Activated naive CD8-positive, alpha-beta T cell (primary cell): ENCODE measurements at regions not wholly inside any gene's neighbourhood (a gene's known extent, or its start where the extent isn't known, plus 50 kb on each side); places are given as distances from the start of the nearest gene placed in this dataset.
A peak's percentile ranks its signal among the peaks of the same experiment; 100 is the strongest.

Experiments
- H3K27ac Mint-ChIP-seq: one replicate; pipeline ENCODE4 v1.8.0; 2021; ENCODE audit warnings: mixed read lengths
- H3K27me3 Mint-ChIP-seq: one replicate; pipeline ENCODE4 v1.8.0; 2021; ENCODE audit warnings: mixed read lengths
- H3K36me3 Mint-ChIP-seq: one replicate; pipeline ENCODE4 v1.8.0; 2021; ENCODE audit warnings: mixed read lengths
- H3K4me1 Mint-ChIP-seq: one replicate; pipeline ENCODE4 v1.8.0; 2021; ENCODE audit warnings: low read depth, mixed read lengths
- H3K4me3 Mint-ChIP-seq: one replicate; pipeline ENCODE4 v1.8.0; 2021; ENCODE audit warnings: mild to moderate bottlenecking, mixed read lengths
- H3K9me3 Mint-ChIP-seq: one replicate; pipeline ENCODE4 v1.8.0; 2021; ENCODE audit warnings: low read depth, mixed read lengths

DNA sequence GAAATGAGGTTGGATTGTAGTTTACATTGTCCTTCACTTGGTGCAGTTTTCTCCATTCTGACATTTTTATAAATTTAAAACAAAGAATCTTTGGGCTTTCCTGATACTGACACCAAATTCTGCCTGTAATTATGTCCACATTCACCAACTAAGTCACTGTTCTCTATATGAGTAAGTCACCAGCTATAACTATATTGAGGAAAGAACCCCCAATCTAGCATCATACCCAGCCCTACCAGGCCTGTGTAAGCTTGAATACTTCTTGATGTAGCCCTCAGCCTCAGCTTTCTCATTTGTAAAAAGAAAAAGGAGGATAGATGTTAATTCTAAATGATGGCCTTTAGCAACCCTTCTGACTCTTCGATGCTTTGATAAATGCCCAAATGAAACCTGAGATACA is 112.7 kb upstream of the FST start:
- Mint-ChIP-seq H3K4me3 (no peak overlapping the region), H3K9me3 (peaks cover 3% of the 10 kb centered on the region), H3K27me3 (peaks cover 15% of the 10 kb centered on the region), H3K4me1 (peaks cover 3% of the 10 kb centered on the region), H3K27ac (no peak overlapping the region), H3K36me3 (no peaks in the 10 kb centered on the region)

DNA sequence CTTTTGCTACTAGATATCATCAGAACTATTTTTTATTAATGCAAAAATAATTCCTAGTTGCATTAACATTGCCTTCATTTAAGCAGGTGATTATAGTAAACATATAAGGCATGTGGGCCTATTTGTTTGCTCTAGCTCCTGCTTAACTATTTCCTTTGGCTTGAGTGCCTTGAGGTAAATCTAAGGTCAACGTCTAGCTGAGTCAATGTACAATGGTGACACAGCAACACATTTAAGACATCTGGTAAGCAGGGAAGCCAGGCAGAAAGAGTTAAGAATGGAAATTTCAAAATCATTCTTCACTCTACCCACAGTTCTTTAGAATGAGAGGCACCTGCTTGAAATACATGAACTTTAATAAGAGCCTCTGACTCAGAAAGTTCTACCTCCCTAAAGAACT is 111.9 kb upstream of the FST start:
- Mint-ChIP-seq H3K4me1 (peaks cover 3% of the 10 kb centered on the region), H3K9me3 (peaks cover 3% of the 10 kb centered on the region), H3K27me3 (peaks cover 15% of the 10 kb centered on the region), H3K27ac (no peak overlapping the region), H3K36me3 (no peaks in the 10 kb centered on the region), H3K4me3 (no peak overlapping the region)

DNA sequence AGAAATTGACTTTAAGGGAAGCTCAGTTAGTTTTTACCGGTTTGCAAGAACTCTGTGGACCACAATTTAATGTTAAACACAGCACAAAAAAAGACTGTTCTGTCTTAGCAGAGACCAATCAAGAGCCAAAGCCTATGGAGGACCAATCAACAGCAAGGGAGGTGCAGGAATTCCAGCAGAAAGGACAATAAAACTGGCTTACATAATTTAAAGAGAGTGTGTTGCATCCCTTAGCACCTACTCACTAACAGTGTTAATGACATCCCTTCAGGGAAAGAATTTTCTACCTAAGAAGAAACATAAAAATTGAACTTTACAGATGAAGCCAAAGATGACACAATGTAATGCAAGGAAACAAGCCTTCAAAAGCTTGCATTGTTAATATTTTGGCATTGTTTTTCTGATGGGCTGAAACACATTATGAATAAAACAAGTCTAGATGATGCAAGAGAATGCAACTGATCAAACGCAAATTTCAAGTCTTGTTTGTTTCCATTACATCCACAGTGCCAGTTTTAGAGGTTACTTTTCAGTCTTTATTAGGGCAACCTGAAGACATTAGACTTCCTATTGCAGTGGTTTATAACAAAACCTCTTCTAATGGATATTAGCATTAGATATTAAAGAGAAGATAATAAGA is 111.3 kb upstream of the FST start:
- Mint-ChIP-seq H3K9me3 (peaks cover 3% of the 10 kb centered on the region), H3K27me3 (peaks cover 15% of the 10 kb centered on the region), H3K4me1 (peaks cover 3% of the 10 kb centered on the region), H3K27ac (no peak overlapping the region), H3K4me3 (no peak overlapping the region), H3K36me3 (no peaks in the 10 kb centered on the region)

DNA sequence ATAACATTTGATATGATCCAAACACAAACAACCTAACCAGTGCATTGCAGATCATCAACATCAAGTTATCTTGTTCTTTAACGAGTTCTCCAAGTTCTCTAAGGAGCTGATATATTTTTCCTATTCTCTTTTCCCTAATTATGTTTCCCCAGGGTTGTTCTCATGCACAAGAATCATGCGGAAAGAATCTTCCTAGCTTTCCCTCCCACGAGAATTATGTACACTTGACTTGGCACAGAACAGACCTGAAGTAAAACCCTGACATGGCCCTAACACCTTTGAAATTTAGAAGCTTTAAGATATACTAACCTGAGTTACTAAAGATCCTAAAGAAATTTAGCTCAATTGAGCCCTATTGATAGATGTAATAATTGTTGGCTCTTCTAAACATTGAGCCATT is 110.7 kb upstream of the FST start:
- H3K4me1 Mint-ChIP-seq = peaks cover 3% of the 10 kb centered on the region
- no peaks in the 10 kb centered on the region for H3K36me3 Mint-ChIP-seq
- H3K4me3 Mint-ChIP-seq = no peak overlapping the region
- no peak overlapping the region for H3K27ac Mint-ChIP-seq
- peaks cover 3% of the 10 kb centered on the region for H3K9me3 Mint-ChIP-seq
- H3K27me3 Mint-ChIP-seq = peaks cover 15% of the 10 kb centered on the region

DNA sequence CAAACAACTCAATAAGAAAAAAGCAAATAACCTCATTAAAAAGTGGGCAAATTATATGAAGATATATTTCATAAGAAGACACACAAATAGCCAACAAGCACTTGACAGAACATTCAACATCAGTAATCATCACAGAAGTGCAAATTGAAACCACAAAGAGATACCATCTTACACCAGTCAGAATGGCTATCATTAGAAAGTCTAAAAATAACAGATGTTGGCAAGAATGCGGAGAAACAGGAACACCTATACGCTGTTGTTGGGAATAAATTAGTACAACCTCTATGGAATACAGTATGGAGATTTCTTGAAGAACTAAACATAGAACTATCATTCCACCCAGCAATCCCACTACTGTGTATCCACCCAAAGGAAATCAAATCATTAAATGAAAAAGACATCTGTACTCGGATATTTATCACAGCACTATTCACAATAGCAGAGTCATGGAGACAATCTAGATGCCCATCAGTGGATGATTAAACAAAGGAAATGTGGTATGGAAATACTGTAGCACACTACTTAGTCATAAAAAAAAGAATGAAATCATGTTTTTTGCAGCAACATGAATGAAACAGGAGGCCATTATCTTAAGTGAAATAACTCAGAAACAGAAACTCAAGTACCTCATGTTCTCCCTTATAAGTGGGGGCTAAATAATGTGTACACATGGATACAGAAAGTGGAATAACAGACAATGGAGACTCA is 106.8 kb upstream of the FST start:
- H3K36me3 Mint-ChIP-seq = no peaks in the 10 kb centered on the region
- no peaks in the 10 kb centered on the region for H3K9me3 Mint-ChIP-seq
- H3K4me1 Mint-ChIP-seq = peaks cover 5% of the 10 kb centered on the region
- H3K27ac Mint-ChIP-seq = no peak overlapping the region
- peaks cover 11% of the 10 kb centered on the region for H3K27me3 Mint-ChIP-seq
- H3K4me3 Mint-ChIP-seq = no peak overlapping the region

DNA sequence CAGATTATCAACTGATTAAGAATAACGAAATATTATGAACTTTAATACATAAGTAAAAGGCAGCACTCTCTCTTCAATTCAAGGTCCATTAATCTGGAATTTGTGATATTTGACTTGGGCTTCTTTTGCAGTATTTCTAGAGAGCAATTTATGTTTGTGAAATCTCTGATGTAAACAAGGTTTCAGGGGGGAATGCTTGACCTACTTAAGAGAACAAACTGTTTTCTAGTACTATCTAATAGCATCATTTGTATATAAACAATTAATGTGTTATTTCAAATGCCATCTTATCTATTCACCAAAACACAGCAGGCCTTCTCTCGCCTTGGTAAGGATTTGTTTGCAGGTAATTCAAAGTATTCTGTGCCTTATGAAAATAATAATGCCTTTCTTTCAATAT is 103.6 kb upstream of the FST start:
- Mint-ChIP-seq H3K27me3 (no peaks in the 10 kb centered on the region), H3K4me3 (no peak overlapping the region), H3K27ac (no peak overlapping the region), H3K36me3 (no peaks in the 10 kb centered on the region), H3K4me1 (peaks cover 5% of the 10 kb centered on the region), H3K9me3 (no peaks in the 10 kb centered on the region)

DNA sequence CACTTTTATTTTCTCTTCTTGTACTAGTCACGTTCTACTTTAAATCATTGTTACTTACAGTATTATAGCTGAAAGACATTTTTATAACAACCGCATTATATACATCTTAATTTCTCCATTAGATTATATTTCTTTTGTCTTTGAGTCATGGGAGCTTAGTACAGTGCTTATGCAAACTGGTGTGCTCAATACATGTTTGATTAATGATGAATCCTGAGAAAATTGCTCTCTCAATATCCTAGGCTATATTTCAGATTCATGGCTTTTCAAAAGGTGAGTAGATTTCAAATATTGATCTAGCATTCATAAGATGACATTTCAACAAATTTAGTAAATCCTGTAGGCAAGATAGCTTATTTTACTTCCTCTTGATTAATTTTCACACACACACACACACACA is 102.2 kb upstream of the FST start:
- H3K9me3 Mint-ChIP-seq = no peaks in the 10 kb centered on the region
- no peaks in the 10 kb centered on the region for H3K27me3 Mint-ChIP-seq
- H3K4me3 Mint-ChIP-seq = no peak overlapping the region
- H3K27ac Mint-ChIP-seq = peak overlapping the region; percentile 2
- H3K4me1 Mint-ChIP-seq = peaks cover 5% of the 10 kb centered on the region
- H3K36me3 Mint-ChIP-seq = no peaks in the 10 kb centered on the region

DNA sequence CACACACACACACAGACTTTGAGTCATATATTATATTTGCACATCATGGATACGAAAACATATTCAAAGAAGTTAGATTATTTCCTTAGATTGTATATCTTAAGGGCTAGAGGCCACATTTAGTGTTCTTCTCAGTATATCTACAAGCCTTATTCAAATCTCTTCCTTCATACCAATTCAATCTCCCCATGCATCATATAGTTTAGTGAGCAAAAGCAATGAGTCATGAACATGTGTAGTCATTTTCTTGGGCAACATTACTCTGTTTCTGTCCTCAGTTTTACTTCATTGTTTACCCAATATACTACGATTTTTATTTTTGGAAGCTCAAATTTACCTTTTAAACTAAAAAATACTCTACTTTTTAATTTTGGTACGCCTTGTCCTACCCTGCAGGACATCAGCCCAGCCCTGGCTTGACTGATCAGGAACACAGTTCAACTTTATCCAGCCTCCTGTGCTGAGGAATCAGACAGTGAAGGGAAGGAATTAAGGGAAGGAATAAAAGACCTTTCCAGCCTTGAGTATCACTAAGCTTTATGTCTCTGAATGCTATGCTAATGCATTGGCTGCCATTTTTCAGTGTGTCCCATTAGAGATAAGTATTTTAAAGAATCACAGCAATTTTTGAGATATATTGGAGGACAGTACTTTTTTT is 101.7 kb upstream of the FST start:
- no peaks in the 10 kb centered on the region for H3K36me3 Mint-ChIP-seq
- no peak overlapping the region for H3K4me3 Mint-ChIP-seq
- H3K27ac Mint-ChIP-seq = peak overlapping the region; percentile 2
- peaks cover 5% of the 10 kb centered on the region for H3K4me1 Mint-ChIP-seq
- H3K27me3 Mint-ChIP-seq = no peaks in the 10 kb centered on the region
- H3K9me3 Mint-ChIP-seq = no peaks in the 10 kb centered on the region

DNA sequence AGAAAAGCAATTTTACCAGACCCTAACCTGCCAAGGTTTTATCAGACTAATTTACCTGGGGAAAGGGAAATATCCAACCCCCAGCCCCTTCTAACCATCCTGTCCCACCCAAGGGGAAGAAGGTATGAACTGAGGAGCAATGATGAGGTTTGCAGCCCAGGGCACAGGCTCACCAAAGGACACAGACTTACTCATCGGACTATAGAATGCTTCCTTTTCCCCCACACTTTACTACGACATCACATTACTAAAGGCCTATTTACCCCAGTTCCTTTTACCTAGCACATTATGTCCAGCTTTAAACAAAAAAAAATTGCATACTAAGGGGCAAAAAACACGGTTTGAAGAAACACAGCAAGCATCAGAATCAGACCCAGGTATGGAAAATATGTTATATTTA is 94.1 kb upstream of the FST start:
- no peak overlapping the region for H3K27ac Mint-ChIP-seq
- H3K4me1 Mint-ChIP-seq = no peaks in the 10 kb centered on the region
- H3K4me3 Mint-ChIP-seq = no peak overlapping the region
- H3K27me3 Mint-ChIP-seq = peaks cover 1% of the 10 kb centered on the region
- H3K9me3 Mint-ChIP-seq = peaks cover 13% of the 10 kb centered on the region
- H3K36me3 Mint-ChIP-seq = no peaks in the 10 kb centered on the region

DNA sequence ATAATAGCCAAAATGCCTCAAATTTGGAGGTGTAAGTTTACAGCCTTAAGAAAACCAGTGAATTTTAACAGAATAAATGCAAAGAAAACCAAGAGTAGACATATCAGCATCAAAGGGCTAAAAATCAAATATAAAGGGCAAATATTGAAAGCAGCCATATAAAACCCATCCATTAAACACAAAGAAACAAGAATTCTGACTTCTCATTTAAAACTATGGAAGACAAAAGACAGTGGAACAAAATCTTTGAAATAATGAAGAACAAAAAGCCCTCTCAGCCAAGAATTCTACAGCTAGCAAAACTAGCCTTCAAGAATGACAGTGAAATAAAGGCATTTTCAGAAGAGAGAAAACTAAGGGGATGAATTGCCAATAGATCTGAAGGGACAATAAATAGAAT is 91.3 kb upstream of the FST start:
- Mint-ChIP-seq H3K27me3 (peaks cover 1% of the 10 kb centered on the region), H3K36me3 (no peaks in the 10 kb centered on the region), H3K4me1 (no peaks in the 10 kb centered on the region), H3K4me3 (no peak overlapping the region), H3K9me3 (peaks cover 13% of the 10 kb centered on the region), H3K27ac (no peak overlapping the region)

DNA sequence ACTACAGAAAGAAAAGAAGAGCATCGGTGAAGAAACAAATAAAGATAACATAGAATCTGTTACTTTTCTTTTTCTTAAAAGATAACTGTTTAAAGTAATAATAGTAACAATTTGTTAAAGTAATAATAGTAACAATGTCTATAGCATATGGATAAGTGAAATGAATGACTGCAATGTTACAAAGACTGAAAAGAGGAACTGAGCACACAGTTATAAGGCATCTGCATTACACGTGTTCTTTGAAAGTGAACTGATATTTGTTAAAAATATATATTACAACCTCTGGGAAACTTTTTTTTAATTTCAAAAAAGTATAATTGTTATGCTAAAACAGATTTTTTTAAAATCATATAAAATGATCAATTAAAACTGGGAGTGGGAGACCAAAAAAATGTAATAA is 88.4 kb upstream of the FST start:
- no peaks in the 10 kb centered on the region for H3K36me3 Mint-ChIP-seq
- no peak overlapping the region for H3K4me3 Mint-ChIP-seq
- no peaks in the 10 kb centered on the region for H3K27me3 Mint-ChIP-seq
- H3K4me1 Mint-ChIP-seq = no peaks in the 10 kb centered on the region
- H3K27ac Mint-ChIP-seq = no peak overlapping the region
- H3K9me3 Mint-ChIP-seq = peaks cover 13% of the 10 kb centered on the region

DNA sequence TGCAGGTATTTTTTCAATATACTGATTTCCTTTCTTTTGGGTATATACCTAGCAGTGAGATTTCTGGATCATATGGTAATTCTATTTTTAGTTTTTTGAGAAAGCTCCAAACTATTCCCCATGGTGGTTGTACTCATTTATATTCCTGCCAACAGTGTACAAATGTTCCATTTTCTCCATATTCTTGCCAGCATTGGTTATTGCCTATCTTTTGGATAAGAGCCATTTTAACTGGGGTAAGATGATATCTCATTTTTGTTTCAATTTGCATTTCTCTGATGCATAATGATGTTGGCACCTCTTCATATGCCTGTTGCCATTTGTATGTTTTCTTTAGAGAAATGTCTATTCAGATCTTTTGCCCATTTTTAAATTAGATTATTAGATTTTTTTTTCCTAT is 85.6 kb upstream of the FST start:
- no peaks in the 10 kb centered on the region for H3K36me3 Mint-ChIP-seq
- no peaks in the 10 kb centered on the region for H3K4me1 Mint-ChIP-seq
- H3K27me3 Mint-ChIP-seq = peaks cover 1% of the 10 kb centered on the region
- H3K27ac Mint-ChIP-seq = no peak overlapping the region
- H3K4me3 Mint-ChIP-seq = no peak overlapping the region
- H3K9me3 Mint-ChIP-seq = no peaks in the 10 kb centered on the region

DNA sequence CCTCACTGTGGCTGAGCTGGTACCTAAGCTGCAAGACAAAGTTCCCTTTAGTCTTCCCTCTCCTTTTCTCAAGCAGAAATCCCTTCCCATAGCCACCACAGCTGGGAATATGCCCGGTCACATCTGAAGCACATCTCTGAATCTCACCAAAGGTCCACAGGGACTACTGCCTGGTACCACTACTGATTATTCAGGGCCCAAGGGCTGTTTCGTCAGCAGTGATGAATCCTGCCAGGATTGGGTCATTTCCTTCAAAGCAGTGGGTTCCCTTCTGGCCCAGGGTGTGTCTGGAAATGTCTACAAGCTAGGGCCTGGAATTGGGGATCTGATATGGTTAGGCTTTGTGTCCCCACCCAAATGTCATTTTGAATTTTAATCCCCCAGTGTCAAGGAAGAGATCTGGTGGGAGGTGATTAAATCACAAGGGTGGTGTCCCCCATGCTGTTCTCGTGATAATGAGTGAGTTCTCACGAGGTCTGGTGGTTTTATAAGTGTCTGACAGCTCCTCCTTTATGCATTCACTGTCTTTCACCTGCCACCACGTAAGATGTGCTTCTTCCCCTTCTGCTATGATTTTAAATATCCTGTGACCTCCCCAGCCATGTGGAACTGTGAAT is 83.2 kb upstream of the FST start:
- no peaks in the 10 kb centered on the region for H3K36me3 Mint-ChIP-seq

DNA sequence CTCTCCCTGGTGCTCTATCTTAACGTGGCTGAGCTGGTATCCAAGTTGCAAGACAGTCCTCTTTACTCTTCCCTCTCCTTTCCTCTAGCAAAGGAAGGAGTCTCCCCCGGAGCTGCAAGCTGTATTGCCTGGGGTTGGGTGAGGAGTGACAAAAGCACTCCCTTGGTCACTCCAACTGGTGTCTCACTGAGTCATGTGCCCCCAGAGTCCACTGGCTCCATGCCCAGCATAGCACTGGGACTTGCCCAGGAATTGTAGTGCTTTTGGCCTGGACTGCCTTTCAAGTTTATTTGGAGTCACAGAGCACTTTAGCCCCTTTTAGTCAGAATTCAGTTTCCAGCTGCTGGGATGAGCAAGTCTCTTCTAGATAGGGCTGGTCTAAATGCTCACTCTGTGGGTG is 82.6 kb upstream of the FST start:
- Mint-ChIP-seq H3K4me3 (no peak overlapping the region), H3K9me3 (no peaks in the 10 kb centered on the region), H3K27ac (no peak overlapping the region), H3K27me3 (peaks cover 5% of the 10 kb centered on the region), H3K4me1 (no peaks in the 10 kb centered on the region), H3K36me3 (no peaks in the 10 kb centered on the region)

More for the DNA sequence above, 83.2 kb upstream of the FST start:
- no peak overlapping the region for H3K27ac Mint-ChIP-seq
- no peaks in the 10 kb centered on the region for H3K9me3 Mint-ChIP-seq
- no peaks in the 10 kb centered on the region for H3K4me1 Mint-ChIP-seq
- no peak overlapping the region for H3K4me3 Mint-ChIP-seq
- H3K27me3 Mint-ChIP-seq = peaks cover 5% of the 10 kb centered on the region

DNA sequence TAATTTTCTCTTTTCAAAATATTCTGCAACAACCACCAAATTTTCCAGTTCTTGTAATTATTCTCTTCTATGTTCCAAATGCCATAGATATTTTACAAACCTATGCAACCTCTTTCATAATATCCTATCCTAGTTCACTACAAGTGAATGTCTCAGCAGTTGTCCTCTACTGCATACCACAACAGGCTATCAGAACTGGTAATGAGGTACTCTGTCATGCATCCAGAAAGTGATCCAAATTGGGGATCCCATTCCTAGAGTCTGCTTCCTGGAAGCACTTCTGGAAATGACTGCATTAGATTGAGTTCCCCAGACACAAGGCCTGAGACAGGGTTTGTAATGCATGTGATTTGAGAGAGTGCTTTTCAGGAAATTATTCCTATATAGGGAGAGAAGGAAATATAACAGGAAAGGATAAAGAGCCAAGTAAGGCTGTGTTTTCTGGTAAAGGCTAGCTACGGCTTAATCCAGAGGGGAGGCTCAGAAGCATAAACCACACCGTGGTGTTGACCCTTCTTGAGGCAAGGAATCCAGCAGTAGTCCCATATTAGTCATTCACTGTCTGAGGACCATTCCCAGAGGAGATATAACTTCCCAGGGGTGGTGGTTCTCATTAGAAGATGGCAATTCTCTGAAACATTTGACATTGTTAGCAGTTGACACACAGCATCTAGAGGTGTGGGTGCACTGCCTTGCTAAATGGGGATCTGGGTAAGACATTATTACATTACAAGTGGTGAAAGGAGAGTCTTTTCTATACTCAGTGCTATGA is 80.3 kb upstream of the FST start:
- Mint-ChIP-seq H3K36me3 (no peaks in the 10 kb centered on the region), H3K27ac (no peak overlapping the region), H3K9me3 (peaks cover 1% of the 10 kb centered on the region), H3K4me1 (no peaks in the 10 kb centered on the region), H3K4me3 (no peak overlapping the region), H3K27me3 (peaks cover 5% of the 10 kb centered on the region)
